ENCODE measurements at regions not wholly inside any gene's neighbourhood (a gene's known extent, or its start where the extent isn't known, plus 50 kb on each side); places are given as distances from the start of the nearest gene placed in this dataset.
A peak's percentile ranks its signal among the peaks of the same experiment; 100 is the strongest.

- DNase-seq (ENCODE audit: low read depth in 2 of 2): no peak
Observed at GRCh38 chr2:6771634-6772611, 93.8 kb downstream of the CMPK2 start.

DNA sequence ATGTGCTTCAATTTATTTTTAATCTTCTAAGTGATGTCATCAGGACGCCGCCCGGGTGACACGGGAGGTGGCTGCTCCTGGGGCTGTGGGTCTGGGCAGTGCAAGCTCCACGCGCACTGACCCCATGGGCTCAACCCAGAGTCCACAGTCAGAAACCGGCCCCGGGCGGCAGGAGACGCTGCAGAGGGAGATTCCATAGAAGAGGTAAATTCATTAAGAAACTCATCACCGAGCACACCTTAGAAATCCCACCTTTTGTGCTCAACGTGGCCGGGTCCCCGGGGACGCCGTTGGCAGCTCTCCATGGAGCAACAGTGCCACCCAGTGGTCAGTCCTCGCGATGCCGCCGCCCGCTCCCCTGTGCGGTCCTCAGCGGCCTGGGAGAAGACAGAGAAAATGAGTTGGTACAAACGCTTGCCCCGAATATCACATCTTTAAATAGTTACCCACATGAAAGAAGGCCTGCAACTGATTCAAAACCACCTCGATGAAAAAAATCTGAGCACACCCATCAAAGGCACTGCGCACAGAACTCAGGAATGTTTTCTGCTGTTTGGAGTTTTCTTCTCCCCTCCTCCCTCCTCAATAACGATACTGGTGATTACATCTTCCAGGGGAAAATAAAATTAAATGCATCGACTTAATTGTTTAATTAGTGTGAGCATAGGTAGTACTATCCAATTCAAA, 92.6 kb downstream of the CMPK2 start:
- no peak for DNase-seq (ENCODE audit: low read depth in 2 of 2)

- no peak for DNase-seq (ENCODE audit: low read depth in 2 of 2)
Observed at GRCh38 chr2:6773694-6774044, 92.0 kb downstream of the CMPK2 start.

DNA sequence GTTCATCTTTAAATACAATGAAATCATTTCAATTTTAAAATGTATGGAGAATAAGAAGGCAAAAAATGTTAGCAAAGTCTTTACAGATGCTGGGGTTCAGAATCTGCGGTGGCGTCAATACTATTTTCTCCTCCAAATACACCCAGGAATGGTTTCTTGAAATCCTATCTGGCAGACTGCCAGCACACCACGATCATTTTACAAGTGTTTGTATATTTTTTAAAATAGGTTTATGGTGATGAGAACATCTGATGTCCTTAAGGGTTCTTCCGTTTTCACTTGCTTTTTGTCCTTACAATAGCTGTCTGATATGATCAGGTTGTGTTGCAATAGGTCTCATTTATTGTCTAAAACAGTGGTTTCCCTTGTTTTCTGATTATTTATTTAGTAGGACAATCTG, 89.6 kb downstream of the CMPK2 start:
- no peak for DNase-seq (ENCODE audit: low read depth in 2 of 2)

GRCh38 chr2:6777626-6778025, 88.1 kb downstream of the CMPK2 start:
- no peak for DNase-seq (ENCODE audit: low read depth in 2 of 2)

GRCh38 chr2:6780765-6781274, 84.9 kb downstream of the CMPK2 start:
- DNase-seq (ENCODE audit: low read depth in 2 of 2): peak in 1 of 2 experiments; percentile 49

GRCh38 chr2:6782517-6783237, 83.0 kb downstream of the CMPK2 start:
- DNase-seq (ENCODE audit: low read depth in 2 of 2): no peak

DNA sequence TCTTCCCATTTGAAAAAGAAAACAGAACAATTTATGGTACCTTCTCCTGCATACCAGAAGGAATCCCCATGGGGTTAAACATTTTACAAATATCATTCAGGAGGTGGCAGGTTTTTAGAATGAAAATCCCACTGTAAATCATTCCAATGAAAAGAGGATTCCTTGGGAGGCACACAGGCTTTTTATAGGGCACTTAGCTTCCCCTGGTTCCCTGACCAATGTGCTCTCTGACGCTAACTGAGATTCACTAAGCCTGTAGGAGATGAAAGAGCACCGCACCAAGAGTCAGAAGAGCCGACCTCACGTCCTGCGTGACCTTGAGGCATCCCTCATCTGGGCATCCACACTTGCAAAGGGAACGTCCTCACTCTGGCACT, 82.5 kb downstream of the CMPK2 start:
- no peak for DNase-seq (ENCODE audit: low read depth in 2 of 2)

DNA sequence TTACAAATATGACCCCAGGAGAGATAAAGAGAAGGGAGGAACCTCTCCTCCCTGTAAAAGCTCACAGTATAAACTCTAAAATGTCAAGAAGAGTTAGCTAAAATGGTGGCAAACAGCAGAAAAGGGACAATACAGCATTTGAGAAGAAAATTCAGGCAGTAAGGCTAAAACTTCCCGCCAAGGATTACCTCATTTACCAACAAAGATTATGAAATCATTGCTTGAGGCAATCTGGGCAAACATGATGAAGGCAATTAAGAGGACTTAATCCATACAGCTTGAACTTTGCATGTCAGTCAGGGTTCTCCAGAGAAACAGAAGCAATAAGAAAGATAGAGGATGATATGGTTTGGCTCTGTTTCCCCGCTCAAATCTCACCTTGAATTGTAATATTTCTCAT, 81.4 kb downstream of the CMPK2 start:
- no peak for DNase-seq (ENCODE audit: low read depth in 2 of 2)

DNA sequence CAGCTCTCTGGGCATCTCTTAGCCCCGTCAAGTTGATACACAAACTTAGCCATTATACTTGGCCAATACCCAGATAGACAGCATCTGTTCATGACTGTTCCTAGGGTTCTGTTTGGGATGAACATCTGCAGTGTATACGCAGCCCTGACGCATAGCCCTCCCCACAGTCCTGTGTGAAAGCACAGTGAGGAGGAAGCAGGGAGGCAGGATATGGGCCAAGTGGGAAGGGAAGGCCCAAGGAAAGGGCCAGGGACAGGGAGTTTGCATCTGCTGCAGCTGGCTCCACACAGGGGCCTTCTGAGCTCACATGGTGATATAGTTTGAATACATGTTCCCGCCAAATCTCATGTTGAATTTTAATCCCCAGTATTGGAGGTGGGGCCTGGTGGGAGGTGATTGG, 80.2 kb downstream of the CMPK2 start:
- DNase-seq (ENCODE audit: low read depth in 2 of 2): no peak

GRCh38 chr2:6787376-6787775, 78.3 kb downstream of the CMPK2 start:
- no peak for DNase-seq (ENCODE audit: low read depth in 2 of 2)

GRCh38 chr2:6788614-6789013, 77.1 kb downstream of the CMPK2 start:
- no peak for DNase-seq (ENCODE audit: low read depth in 2 of 2)

- DNase-seq (ENCODE audit: low read depth in 2 of 2): no peak
Observed at GRCh38 chr2:6789559-6790138, 76.1 kb downstream of the CMPK2 start.

DNA sequence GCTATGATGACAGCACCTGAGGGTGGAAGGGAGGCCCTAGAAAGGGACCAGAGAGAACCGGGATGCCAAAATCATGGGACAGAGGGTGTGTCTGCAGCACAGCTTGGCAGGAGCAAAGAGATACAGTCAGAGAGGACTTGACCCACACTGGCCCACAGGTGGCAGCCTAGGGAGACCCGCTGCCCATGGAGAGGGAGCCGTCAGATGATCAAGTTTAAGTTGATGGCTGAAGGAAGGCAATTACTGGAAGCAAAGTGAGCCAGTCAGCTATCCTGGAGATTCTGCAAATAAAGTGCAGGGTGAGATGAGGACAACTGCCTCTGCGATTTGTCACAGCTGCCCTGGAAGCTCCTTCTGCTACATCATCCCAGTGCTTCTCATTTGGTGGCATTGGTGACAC, 74.0 kb downstream of the CMPK2 start:
- DNase-seq (ENCODE audit: low read depth in 2 of 2): no peak

GRCh38 chr2:6792883-6793282, 72.8 kb downstream of the CMPK2 start:
- no peak for DNase-seq (ENCODE audit: low read depth in 2 of 2)

GRCh38 chr2:6793371-6793770, 72.3 kb downstream of the CMPK2 start:
- no peak for DNase-seq (ENCODE audit: low read depth in 2 of 2)

- no peak for DNase-seq (ENCODE audit: low read depth in 2 of 2)
Observed at GRCh38 chr2:6793913-6794312, 71.8 kb downstream of the CMPK2 start.

GRCh38 chr2:6794448-6794847, 71.3 kb downstream of the CMPK2 start:
- no peak for DNase-seq (ENCODE audit: low read depth in 2 of 2)
